ENCODE measurements at regions not wholly inside any gene's neighbourhood (a gene's known extent, or its start where the extent isn't known, plus 50 kb on each side); places are given as distances from the start of the nearest gene placed in this dataset.
A peak's percentile ranks its signal among the peaks of the same experiment; 100 is the strongest.

- Mint-ChIP-seq H3K27ac (no peak overlapping the region), H3K27me3 (no peaks in the 10 kb centered on the region), H3K4me3 (no peak overlapping the region), H3K36me3 (no peaks in the 10 kb centered on the region), H3K9me3 (peaks cover 0 to 1% (median 0%) of the 10 kb centered on the region in 3 donors), H3K4me1 (no peaks in the 10 kb centered on the region)
Observed at GRCh38 chr6:132079286-132079685, 128.1 kb upstream of the CCN2 start.

GRCh38 chr6:132076452-132076851, 125.3 kb upstream of the CCN2 start:
- Mint-ChIP-seq H3K27ac (no peak overlapping the region), H3K4me1 (no peaks in the 10 kb centered on the region), H3K36me3 (no peaks in the 10 kb centered on the region), H3K4me3 (no peak overlapping the region), H3K9me3 (peaks cover 0 to 1% (median 0%) of the 10 kb centered on the region in 3 donors), H3K27me3 (no peaks in the 10 kb centered on the region)

GRCh38 chr6:132072831-132073230, 121.7 kb upstream of the CCN2 start:
- H3K27ac Mint-ChIP-seq, result no peak overlapping the region
- no peaks in the 10 kb centered on the region for H3K36me3 Mint-ChIP-seq
- peak overlapping the region in 1 of 4 donors; percentile 30 for H3K4me3 Mint-ChIP-seq

GRCh38 chr6:132072271-132072670, 121.1 kb upstream of the CCN2 start:
- H3K36me3 Mint-ChIP-seq, result no peaks in the 10 kb centered on the region
- peaks cover 0 to 1% (median 0%) of the 10 kb centered on the region in 3 donors for H3K9me3 Mint-ChIP-seq
- peaks cover 0 to 5% (median 2%) of the 10 kb centered on the region in 3 donors for H3K4me1 Mint-ChIP-seq
- H3K4me3 Mint-ChIP-seq, result no peak overlapping the region
- no peaks in the 10 kb centered on the region for H3K27me3 Mint-ChIP-seq
- no peak overlapping the region for H3K27ac Mint-ChIP-seq

More at GRCh38 chr6:132072831-132073230, 121.7 kb upstream of the CCN2 start:
- no peaks in the 10 kb centered on the region for H3K27me3 Mint-ChIP-seq
- H3K9me3 Mint-ChIP-seq, result peaks cover 0 to 1% (median 0%) of the 10 kb centered on the region in 3 donors
- H3K4me1 Mint-ChIP-seq, result peaks cover 0 to 5% (median 2%) of the 10 kb centered on the region in 3 donors

GRCh38 chr6:132070356-132070755, 119.2 kb upstream of the CCN2 start:
- Mint-ChIP-seq H3K9me3 (no peaks in the 10 kb centered on the region), H3K36me3 (no peaks in the 10 kb centered on the region), H3K4me1 (peaks cover 2 to 5% (median 2%) of the 10 kb centered on the region in 3 donors), H3K4me3 (peak overlapping the region in 1 of 4 donors; percentile 10), H3K27ac (no peak overlapping the region), H3K27me3 (peaks cover 3% of the 10 kb centered on the region)

- Mint-ChIP-seq H3K36me3 (no peaks in the 10 kb centered on the region), H3K27me3 (peaks cover 3% of the 10 kb centered on the region), H3K4me3 (no peak overlapping the region), H3K9me3 (no peaks in the 10 kb centered on the region), H3K27ac (no peak overlapping the region), H3K4me1 (peaks cover 2 to 5% (median 2%) of the 10 kb centered on the region in 3 donors)
Observed at GRCh38 chr6:132068766-132069165, 117.6 kb upstream of the CCN2 start.

GRCh38 chr6:132067286-132067685, 116.1 kb upstream of the CCN2 start:
- H3K4me3 Mint-ChIP-seq, result no peak overlapping the region
- H3K27ac Mint-ChIP-seq, result no peak overlapping the region
- no peaks in the 10 kb centered on the region for H3K9me3 Mint-ChIP-seq
- no peaks in the 10 kb centered on the region for H3K36me3 Mint-ChIP-seq
- H3K27me3 Mint-ChIP-seq, result peaks cover 4% of the 10 kb centered on the region
- H3K4me1 Mint-ChIP-seq, result peaks cover 2 to 5% (median 2%) of the 10 kb centered on the region in 3 donors

GRCh38 chr6:132065556-132065955, 114.4 kb upstream of the CCN2 start:
- Mint-ChIP-seq H3K27ac (no peak overlapping the region), H3K27me3 (peaks cover 8% of the 10 kb centered on the region), H3K36me3 (no peaks in the 10 kb centered on the region)

GRCh38 chr6:132063738-132064137, 112.6 kb upstream of the CCN2 start:
- no peak overlapping the region for H3K27ac Mint-ChIP-seq
- no peaks in the 10 kb centered on the region for H3K9me3 Mint-ChIP-seq
- peaks cover 8% of the 10 kb centered on the region for H3K27me3 Mint-ChIP-seq
- H3K4me1 Mint-ChIP-seq, result peaks cover 0 to 2% (median 0%) of the 10 kb centered on the region in 3 donors
- no peaks in the 10 kb centered on the region for H3K36me3 Mint-ChIP-seq
- H3K4me3 Mint-ChIP-seq, result no peak overlapping the region

More at GRCh38 chr6:132065556-132065955, 114.4 kb upstream of the CCN2 start:
- no peaks in the 10 kb centered on the region for H3K9me3 Mint-ChIP-seq
- no peak overlapping the region for H3K4me3 Mint-ChIP-seq
- peaks cover 2 to 5% (median 2%) of the 10 kb centered on the region in 3 donors for H3K4me1 Mint-ChIP-seq

GRCh38 chr6:132063204-132063603, 112.0 kb upstream of the CCN2 start:
- H3K36me3 Mint-ChIP-seq, result no peaks in the 10 kb centered on the region
- H3K4me1 Mint-ChIP-seq, result peaks cover 0 to 2% (median 0%) of the 10 kb centered on the region in 3 donors
- no peak overlapping the region for H3K4me3 Mint-ChIP-seq
- no peaks in the 10 kb centered on the region for H3K9me3 Mint-ChIP-seq
- H3K27ac Mint-ChIP-seq, result no peak overlapping the region
- H3K27me3 Mint-ChIP-seq, result peaks cover 8% of the 10 kb centered on the region

GRCh38 chr6:132062626-132063025, 111.5 kb upstream of the CCN2 start:
- no peaks in the 10 kb centered on the region for H3K36me3 Mint-ChIP-seq
- H3K4me3 Mint-ChIP-seq, result no peak overlapping the region
- H3K27me3 Mint-ChIP-seq, result peaks cover 8% of the 10 kb centered on the region
- no peaks in the 10 kb centered on the region for H3K9me3 Mint-ChIP-seq
- no peak overlapping the region for H3K27ac Mint-ChIP-seq
- H3K4me1 Mint-ChIP-seq, result peaks cover 0 to 2% (median 0%) of the 10 kb centered on the region in 3 donors

GRCh38 chr6:132061381-132061780, 110.2 kb upstream of the CCN2 start:
- Mint-ChIP-seq H3K4me1 (peaks cover 0 to 2% (median 0%) of the 10 kb centered on the region in 3 donors), H3K27ac (no peak overlapping the region), H3K4me3 (no peak overlapping the region)

GRCh38 chr6:132060591-132060990, 109.4 kb upstream of the CCN2 start:
- H3K27me3 Mint-ChIP-seq, result peaks cover 5% of the 10 kb centered on the region
- H3K36me3 Mint-ChIP-seq, result no peaks in the 10 kb centered on the region
- H3K4me1 Mint-ChIP-seq, result no peaks in the 10 kb centered on the region

More at GRCh38 chr6:132061381-132061780, 110.2 kb upstream of the CCN2 start:
- Mint-ChIP-seq H3K9me3 (no peaks in the 10 kb centered on the region), H3K36me3 (no peaks in the 10 kb centered on the region), H3K27me3 (peaks cover 8% of the 10 kb centered on the region)

GRCh38 chr6:132058975-132059374, 107.8 kb upstream of the CCN2 start:
- Mint-ChIP-seq H3K9me3 (peaks cover 0 to 3% (median 3%) of the 10 kb centered on the region in 3 donors), H3K4me3 (no peak overlapping the region), H3K4me1 (no peaks in the 10 kb centered on the region), H3K27me3 (peaks cover 5% of the 10 kb centered on the region), H3K36me3 (no peaks in the 10 kb centered on the region), H3K27ac (no peak overlapping the region)

More at GRCh38 chr6:132060591-132060990, 109.4 kb upstream of the CCN2 start:
- Mint-ChIP-seq H3K9me3 (peaks cover 0 to 3% (median 3%) of the 10 kb centered on the region in 3 donors), H3K4me3 (no peak overlapping the region), H3K27ac (no peak overlapping the region)

- no peak overlapping the region for H3K27ac Mint-ChIP-seq
- H3K36me3 Mint-ChIP-seq, result no peaks in the 10 kb centered on the region
- no peak overlapping the region for H3K4me3 Mint-ChIP-seq
- H3K4me1 Mint-ChIP-seq, result no peaks in the 10 kb centered on the region
- no peaks in the 10 kb centered on the region for H3K27me3 Mint-ChIP-seq
- H3K9me3 Mint-ChIP-seq, result peaks cover 0 to 3% (median 3%) of the 10 kb centered on the region in 3 donors
Observed at GRCh38 chr6:132054525-132054924, 103.4 kb upstream of the CCN2 start.

- Mint-ChIP-seq H3K36me3 (no peaks in the 10 kb centered on the region), H3K4me3 (no peak overlapping the region), H3K27me3 (no peaks in the 10 kb centered on the region), H3K27ac (no peak overlapping the region), H3K9me3 (peaks cover 0 to 3% (median 3%) of the 10 kb centered on the region in 3 donors), H3K4me1 (no peaks in the 10 kb centered on the region)
Observed at GRCh38 chr6:132053511-132053910, 102.3 kb upstream of the CCN2 start.
